OCI-LY3 (cell line): ENCODE measurements at regions not wholly inside any gene's neighbourhood (a gene's known extent, or its start where the extent isn't known, plus 50 kb on each side); places are given as distances from the start of the nearest gene placed in this dataset.

ENCODE experiments used
- H2AFZ ChIP-seq: fragments of 200-600, 300-600 bp; shearing (Covaris generic); 2 replicates; pipeline ENCODE4 v1.6.0; 2014; ENCODE audit warnings: antibody characterized with exemption, low read depth, low read length
- H3K27ac ChIP-seq: fragments of 200-600, 300-600 bp; sonication (generic); 2 replicates; pipeline ENCODE4 v1.5.1; 2014; ENCODE audit warnings: mild to moderate bottlenecking, low read length, moderate library complexity, mixed read lengths
- H3K27me3 ChIP-seq: fragments of 200-600, 300-600 bp; sonication (generic); 2 replicates; pipeline ENCODE4 v1.6.1; 2014; ENCODE audit warnings: low read depth, low read length, mixed read lengths
- H3K36me3 ChIP-seq: fragments of 200-600, 300-600 bp; sonication (generic); replicated peaks from 2 replicates; pipeline ENCODE3; 2014; ENCODE audit warnings: low read depth, low read length, mixed read lengths
- H3K4me1 ChIP-seq: fragments of 300-600, 200-600 bp; sonication (generic); 2 replicates; pipeline ENCODE4 v1.6.1; 2014; ENCODE audit warnings: low read length, mixed read lengths
- H3K4me2 ChIP-seq: fragments of 200-600, 300-600 bp; sonication (generic); 2 replicates; pipeline ENCODE4 v1.6.1; 2014; ENCODE audit warnings: low read length, mixed read lengths
- H3K4me3 ChIP-seq: fragments of 300-600, 200-600 bp; sonication (generic); 2 replicates; pipeline ENCODE4 v1.5.1; 2014; ENCODE audit warnings: antibody characterized with exemption, mild to moderate bottlenecking, low read length, moderate library complexity
- H3K79me2 ChIP-seq: fragments of 300-600, 200-600 bp; shearing (Covaris generic); 2 replicates; pipeline ENCODE4 v1.6.1; 2014; ENCODE audit warnings: mild to moderate bottlenecking, low read length, mixed read lengths
- H3K9ac ChIP-seq: fragments of 300-600, 200-600 bp; shearing (Covaris generic); 2 replicates; pipeline ENCODE4 v1.6.0; 2014; ENCODE audit warnings: mild to moderate bottlenecking, low read length, moderate library complexity
- H3K9me3 ChIP-seq: fragments of 200-600, 300-600 bp; shearing (Covaris generic); 2 replicates; pipeline ENCODE4 v1.6.1; 2014; ENCODE audit warnings: low read length, mixed read lengths; ENCODE audit not compliant: insufficient read depth
- H4K20me1 ChIP-seq: fragments of 200-600, 300-600 bp; sonication (generic); 2 replicates; pipeline ENCODE4 v1.6.1; 2016; ENCODE audit warnings: low read length, mixed read lengths; ENCODE audit not compliant: insufficient read depth
- EZH2phosphoT487 ChIP-seq: fragments of 200-600 bp; shearing (Covaris generic); IDR thresholded peaks from 2 replicates; pipeline ENCODE4 v1.6.1; 2018; ENCODE audit warnings: antibody characterized with exemption, mixed run types, low read depth
- TF ChIP-seq, protein P1 (sequence below): fragments of 200-600, 300-600 bp; sonication (generic); IDR thresholded peaks from 2 replicates; pipeline ENCODE4 v1.5.1; 2014; ENCODE audit warnings: antibody characterized with exemption, low read length, low read depth

DNA sequence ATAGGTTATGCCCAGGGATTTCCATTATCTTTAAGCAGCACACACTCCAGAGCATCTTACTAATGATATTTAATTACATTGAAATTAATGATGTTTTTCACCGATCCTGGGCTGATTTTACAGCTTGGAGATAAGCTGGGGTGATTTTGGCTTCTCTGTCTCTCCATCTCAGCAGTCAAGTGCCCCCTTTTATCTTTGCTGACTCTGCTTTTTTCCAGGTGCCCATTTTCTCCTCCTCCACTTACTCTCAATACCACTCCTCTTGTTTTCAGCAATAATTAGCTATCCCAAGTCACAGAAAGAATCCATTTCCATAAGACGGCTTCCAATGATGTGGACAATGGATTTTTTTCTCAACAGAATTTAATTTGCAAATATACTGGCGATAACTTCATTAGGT is 266.7 kb downstream of the GBA3 start:
- Histone ChIP-seq H3K9me3 (no peaks in the 10 kb centered on the region), H3K4me3 (no peak overlapping the region), H2AFZ (no peak overlapping the region), H3K9ac (no peak overlapping the region), H3K4me1 (no peaks in the 10 kb centered on the region), H4K20me1 (no peaks in the 10 kb centered on the region), H3K27ac (no peak overlapping the region), H3K27me3 (no peaks in the 10 kb centered on the region), H3K4me2 (no peak overlapping the region), H3K79me2 (no peaks in the 10 kb centered on the region), H3K36me3 (no peaks in the 10 kb centered on the region)
- no peak for TF ChIP-seq EZH2phosphoT487
- TF ChIP-seq, protein P1, sequence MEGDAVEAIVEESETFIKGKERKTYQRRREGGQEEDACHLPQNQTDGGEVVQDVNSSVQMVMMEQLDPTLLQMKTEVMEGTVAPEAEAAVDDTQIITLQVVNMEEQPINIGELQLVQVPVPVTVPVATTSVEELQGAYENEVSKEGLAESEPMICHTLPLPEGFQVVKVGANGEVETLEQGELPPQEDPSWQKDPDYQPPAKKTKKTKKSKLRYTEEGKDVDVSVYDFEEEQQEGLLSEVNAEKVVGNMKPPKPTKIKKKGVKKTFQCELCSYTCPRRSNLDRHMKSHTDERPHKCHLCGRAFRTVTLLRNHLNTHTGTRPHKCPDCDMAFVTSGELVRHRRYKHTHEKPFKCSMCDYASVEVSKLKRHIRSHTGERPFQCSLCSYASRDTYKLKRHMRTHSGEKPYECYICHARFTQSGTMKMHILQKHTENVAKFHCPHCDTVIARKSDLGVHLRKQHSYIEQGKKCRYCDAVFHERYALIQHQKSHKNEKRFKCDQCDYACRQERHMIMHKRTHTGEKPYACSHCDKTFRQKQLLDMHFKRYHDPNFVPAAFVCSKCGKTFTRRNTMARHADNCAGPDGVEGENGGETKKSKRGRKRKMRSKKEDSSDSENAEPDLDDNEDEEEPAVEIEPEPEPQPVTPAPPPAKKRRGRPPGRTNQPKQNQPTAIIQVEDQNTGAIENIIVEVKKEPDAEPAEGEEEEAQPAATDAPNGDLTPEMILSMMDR, result no peak

DNA sequence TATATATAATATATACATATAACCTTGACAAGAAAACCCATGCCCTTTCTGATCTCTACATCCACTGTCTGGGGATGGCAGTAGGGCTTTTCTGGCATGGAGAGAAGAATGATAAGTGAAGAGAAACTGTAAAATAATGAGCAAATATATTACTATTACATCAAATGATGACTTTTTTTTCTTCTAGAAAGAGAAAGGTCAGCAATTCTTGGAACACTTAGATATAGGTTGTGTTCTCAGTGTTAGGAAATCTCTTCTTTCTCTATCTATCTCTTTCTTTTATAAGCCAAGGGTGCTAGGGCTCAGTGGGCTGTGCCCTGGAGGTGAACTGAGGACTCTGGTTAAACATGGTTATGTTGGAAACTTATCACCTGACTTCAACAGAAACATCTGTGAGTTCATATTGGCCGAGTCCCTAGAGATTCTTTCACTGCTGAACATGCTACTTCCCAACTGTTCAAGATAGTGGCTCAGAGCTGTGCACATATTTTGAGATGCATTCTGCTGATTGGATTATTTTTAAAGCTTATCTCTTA is 265.1 kb downstream of the GBA3 start:
- Histone ChIP-seq H3K27ac (no peak overlapping the region), H3K4me3 (no peak overlapping the region), H3K4me2 (no peak overlapping the region), H4K20me1 (no peaks in the 10 kb centered on the region), H3K27me3 (no peaks in the 10 kb centered on the region), H3K36me3 (no peaks in the 10 kb centered on the region), H3K9ac (no peak overlapping the region), H3K4me1 (no peaks in the 10 kb centered on the region), H2AFZ (no peak overlapping the region), H3K9me3 (no peaks in the 10 kb centered on the region), H3K79me2 (no peaks in the 10 kb centered on the region)
- TF ChIP-seq EZH2phosphoT487, result no peak
- TF ChIP-seq, protein P1, result no peak

DNA sequence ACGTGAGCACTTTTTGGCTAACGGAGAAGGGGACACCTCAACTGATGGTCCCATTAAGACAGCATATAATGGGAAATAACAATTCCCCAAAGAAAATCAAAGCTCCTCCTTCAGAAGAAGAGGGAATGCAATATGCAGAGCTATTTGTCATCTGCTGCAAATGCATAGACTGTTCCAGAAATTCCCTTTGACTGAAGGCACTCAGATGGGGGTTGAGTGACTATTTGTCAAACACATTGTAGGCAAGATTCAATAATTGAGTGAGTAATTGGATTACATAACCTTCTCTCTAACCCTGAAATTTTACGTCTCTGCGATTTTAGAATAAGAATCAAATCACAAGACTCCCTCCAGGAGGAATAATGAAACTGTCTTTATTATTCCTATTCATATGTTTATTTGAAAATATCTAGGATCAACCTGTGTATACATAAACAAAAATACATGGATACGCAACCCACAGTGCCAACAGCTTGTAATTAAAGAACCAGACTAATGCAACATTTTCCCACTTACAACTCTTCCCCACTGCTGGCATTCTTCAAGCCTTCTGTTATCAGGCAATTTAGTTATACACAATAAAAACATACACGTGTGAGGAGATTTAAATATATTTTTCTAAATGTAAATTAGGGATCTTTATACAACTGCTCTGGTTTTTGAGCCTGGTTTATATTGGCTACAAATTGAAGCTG is 256.6 kb downstream of the GBA3 start:
- Histone ChIP-seq H3K27ac (no peak overlapping the region), H3K36me3 (no peaks in the 10 kb centered on the region), H3K27me3 (no peaks in the 10 kb centered on the region), H3K4me1 (no peaks in the 10 kb centered on the region), H3K4me3 (no peak overlapping the region), H2AFZ (no peak overlapping the region), H3K9me3 (no peaks in the 10 kb centered on the region), H3K79me2 (no peaks in the 10 kb centered on the region), H3K9ac (no peak overlapping the region), H3K4me2 (no peak overlapping the region), H4K20me1 (no peaks in the 10 kb centered on the region)
- TF ChIP-seq, protein P1, result no peak
- TF ChIP-seq EZH2phosphoT487, result no peak

DNA sequence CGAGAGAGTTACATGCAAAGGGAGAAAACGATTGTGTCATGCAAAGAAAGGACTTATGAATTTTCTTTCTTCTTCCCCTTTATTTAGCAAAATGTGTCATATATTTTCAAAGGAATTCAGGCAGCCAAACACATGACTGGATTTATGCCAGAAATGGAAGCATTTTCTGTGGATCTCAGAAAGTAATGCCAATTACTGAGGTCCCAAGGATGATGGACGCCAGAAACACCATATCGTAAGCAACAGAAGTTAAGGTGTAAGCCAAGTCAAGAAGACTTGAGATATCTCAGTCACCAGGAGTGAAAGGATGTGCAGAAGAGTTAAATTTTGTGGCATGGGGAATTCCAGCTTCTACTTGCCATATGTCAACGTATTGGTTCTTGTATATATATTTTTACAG is 255.1 kb downstream of the GBA3 start:
- Histone ChIP-seq H3K9me3 (no peaks in the 10 kb centered on the region), H3K27me3 (no peaks in the 10 kb centered on the region), H4K20me1 (no peaks in the 10 kb centered on the region), H3K4me1 (no peaks in the 10 kb centered on the region), H3K4me3 (no peak overlapping the region), H3K79me2 (no peaks in the 10 kb centered on the region), H3K27ac (no peak overlapping the region), H3K36me3 (no peaks in the 10 kb centered on the region), H2AFZ (no peak overlapping the region), H3K9ac (no peak overlapping the region), H3K4me2 (no peak overlapping the region)
- TF ChIP-seq EZH2phosphoT487, result no peak
- TF ChIP-seq, protein P1, result no peak
